T-cell (primary cell): ENCODE measurements at regions not wholly inside any gene's neighbourhood (a gene's known extent, or its start where the extent isn't known, plus 50 kb on each side); places are given as distances from the start of the nearest gene placed in this dataset.

Source experiments
- ATAC-seq, 4 experiments: fragments of 200-7000 bp in 3 of 4; fragments of 150-1000 bp in 1 of 4; cut with Tn5 transposase; replicated peaks in 1 of 4; 1 replicate in 3 of 4; 2 replicates in 1 of 4; pipeline ENCODE4 v1.10.0; 2021; ENCODE audit warnings: moderate library complexity in 3 of 4, mild to moderate bottlenecking in 2 of 4, moderate number of reproducible peaks in 1 of 4
- CTCF ChIA-PET, 2 donors: fragments of 300-600 bp; sonication (Branson Sonifier 250); formaldehyde crosslinking; loops; one replicate each; lab custom pipeline; 2022; ENCODE audit warnings: antibody characterized with exemption in 2 of 2; lab: Charles Lee
- POLR2A ChIA-PET, 2 donors: fragments of 300-600 bp; sonication (Branson Sonifier 250); formaldehyde crosslinking; loops; one replicate each; lab custom pipeline; 2022; ENCODE audit warnings: antibody characterized with exemption in 2 of 2; lab: Charles Lee
- DNase-seq, 35 experiments: peaks; one replicate each; pipeline versions ENCODE4 v3.0.0 to v3.0.0-alpha.2; 2013 to 2023
- H3K27ac ChIP-seq: one replicate; pipeline ENCODE4 v1.5.1; 2013; ENCODE audit warnings: low read length
- H3K27me3 ChIP-seq, 2 experiments: replicated peaks in 1 of 2; 1 replicate in 1 of 2; 2 replicates in 1 of 2; pipeline versions ENCODE4 v1.6.1 to v1.7.0; 2013; ENCODE audit warnings: low read length in 1 of 2, mixed read lengths in 1 of 2; ENCODE audit not compliant: control insufficient read depth in 2 of 2, insufficient read depth in 2 of 2; ENCODE audit errors: extremely low read depth in 1 of 2
- H3K36me3 ChIP-seq, 2 donors: 1 replicate in 1 of 2; 2 replicates in 1 of 2; pipeline versions ENCODE4 v1.6.1 to v1.7.0; 2013; ENCODE audit warnings: low read length in 1 of 2; ENCODE audit not compliant: control insufficient read depth in 2 of 2, insufficient read depth in 1 of 2; ENCODE audit errors: extremely low read depth in 1 of 2
- H3K4me1 ChIP-seq, 2 experiments: 1 replicate in 1 of 2; 2 replicates in 1 of 2; pipeline versions ENCODE4 v1.6.1 to v1.7.0; 2013; ENCODE audit warnings: low read length in 2 of 2, mixed read lengths in 1 of 2; ENCODE audit not compliant: insufficient read depth in 2 of 2, control insufficient read depth in 1 of 2; ENCODE audit errors: extremely low read depth in 1 of 2
- H3K4me3 ChIP-seq, 2 donors: 1 replicate in 1 of 2; 2 replicates in 1 of 2; pipeline versions ENCODE4 v1.5.1 to v1.7.0; 2013; ENCODE audit warnings: mild to moderate bottlenecking in 2 of 2, low read length in 1 of 2, moderate library complexity in 1 of 2; ENCODE audit not compliant: control insufficient read depth in 1 of 2; ENCODE audit errors: extremely low read depth in 1 of 2
- H3K9me3 ChIP-seq: 2 replicates; pipeline ENCODE4 v1.7.0; 2013
- H3K27ac Mint-ChIP-seq, 2 donors: one replicate each; pipeline ENCODE4 v1.8.0; 2020 to 2021; ENCODE audit warnings: mild to moderate bottlenecking in 2 of 2, mixed read lengths in 2 of 2
- H3K27me3 Mint-ChIP-seq, 2 donors: one replicate each; pipeline ENCODE4 v1.8.0; 2021 to 2022; ENCODE audit warnings: mixed read lengths in 2 of 2
- H3K36me3 Mint-ChIP-seq: one replicate; pipeline ENCODE4 v1.8.0; 2021; ENCODE audit warnings: mixed read lengths
- H3K4me1 Mint-ChIP-seq, 3 donors: one replicate each; pipeline ENCODE4 v1.8.0; 2020 to 2022; ENCODE audit warnings: mixed read lengths in 3 of 3, mild to moderate bottlenecking in 1 of 3
- H3K4me3 Mint-ChIP-seq, 3 donors: one replicate each; pipeline ENCODE4 v1.8.0; 2020 to 2022; ENCODE audit warnings: mild to moderate bottlenecking in 3 of 3, mixed read lengths in 3 of 3, moderate library complexity in 3 of 3
- H3K9me3 Mint-ChIP-seq, 3 donors: one replicate each; pipeline ENCODE4 v1.8.0; 2020 to 2022; ENCODE audit warnings: mixed read lengths in 3 of 3
- WGBS: methylation state at CpG from one replicate; pipeline ENCODE4 v1.1.5; 2013; ENCODE audit warnings: missing lambda C conversion rate; ENCODE audit not compliant: insufficient coverage; 5-methylcytosine and 5-hydroxymethylcytosine counted together

GRCh38 chr12:58977476-58977875, 57.2 kb upstream of the LRIG3 start:
- ATAC-seq (no peak), DNase-seq (no peak)
- H3K4me1 ChIP-seq, result no peaks in the 10 kb centered on the region
- H3K4me3 ChIP-seq, result no peak overlapping the region
- H3K36me3 ChIP-seq, result no peaks in the 10 kb centered on the region
- WGBS, result no CpG with 5 or more reads among the region's 4 CpGs
- H3K4me1 Mint-ChIP-seq, result no peaks in the 10 kb centered on the region
- ChIA-PET POLR2A (no interaction called here), CTCF (no interaction called here)
- no peaks in the 10 kb centered on the region for H3K27me3 Mint-ChIP-seq
- H3K9me3 Mint-ChIP-seq, result no peaks in the 10 kb centered on the region
- no peaks in the 10 kb centered on the region for H3K9me3 ChIP-seq
- H3K27ac Mint-ChIP-seq, result no peak overlapping the region
- no peaks in the 10 kb centered on the region for H3K36me3 Mint-ChIP-seq
- H3K27me3 ChIP-seq, result no peaks in the 10 kb centered on the region
- H3K4me3 Mint-ChIP-seq, result no peak overlapping the region
- no peak overlapping the region for H3K27ac ChIP-seq

- Histone ChIP-seq H3K4me1 (no peaks in the 10 kb centered on the region), H3K4me3 (no peak overlapping the region), H3K27ac (no peak overlapping the region), H3K36me3 (no peaks in the 10 kb centered on the region), H3K9me3 (no peaks in the 10 kb centered on the region), H3K27me3 (no peaks in the 10 kb centered on the region)
- H3K27ac Mint-ChIP-seq, result no peak overlapping the region
- no peaks in the 10 kb centered on the region for H3K9me3 Mint-ChIP-seq
- H3K4me1 Mint-ChIP-seq, result no peaks in the 10 kb centered on the region
- ChIA-PET POLR2A (no interaction called here), CTCF (no interaction called here)
- 75% methylated on average over 1 of the region's 2 CpGs for WGBS
- no peaks in the 10 kb centered on the region for H3K36me3 Mint-ChIP-seq
- no peak for DNase-seq
- no peak for ATAC-seq
- H3K27me3 Mint-ChIP-seq, result no peaks in the 10 kb centered on the region
- H3K4me3 Mint-ChIP-seq, result no peak overlapping the region
These were observed 55.8 kb upstream of the LRIG3 start for GRCh38 chr12:58976146-58976545.
